ENCODE measurements at regions not wholly inside any gene's neighbourhood (a gene's known extent, or its start where the extent isn't known, plus 50 kb on each side); places are given as distances from the start of the nearest gene placed in this dataset.

GRCh38 chrX:97751735-97752134 is 868.0 kb downstream of the RPA4 start:
- in situ Hi-C loops (cut with MboI; ENCODE audit: low pct_unique_long_range_greater_than_20kb, low sequenced_read_pairs, unreplicated experiment), result no loop called here
- no peak for TF ChIP-seq CTCF (IDR thresholded peaks at IDR 0.05; ENCODE audit: extremely low read depth, insufficient read depth, missing control alignments)
- DNase-seq (ENCODE audit: low spot score), result no peak

- TF ChIP-seq CTCF (IDR thresholded peaks at IDR 0.05; ENCODE audit: extremely low read depth, insufficient read depth, missing control alignments), result no peak
- no peak for DNase-seq (ENCODE audit: low spot score)
- in situ Hi-C loops (cut with MboI; ENCODE audit: low pct_unique_long_range_greater_than_20kb, low sequenced_read_pairs, unreplicated experiment), result no loop called here
Observed at GRCh38 chrX:97756879-97757278, 873.2 kb downstream of the RPA4 start.

- in situ Hi-C loops (cut with MboI; ENCODE audit: low pct_unique_long_range_greater_than_20kb, low sequenced_read_pairs, unreplicated experiment), result no loop called here
- DNase-seq (ENCODE audit: low spot score), result no peak
- TF ChIP-seq CTCF (IDR thresholded peaks at IDR 0.05; ENCODE audit: extremely low read depth, insufficient read depth, missing control alignments), result no peak
Observed at GRCh38 chrX:97763391-97763790, 879.7 kb downstream of the RPA4 start.

- TF ChIP-seq CTCF (IDR thresholded peaks at IDR 0.05; ENCODE audit: extremely low read depth, insufficient read depth, missing control alignments), result no peak
- DNase-seq (ENCODE audit: low spot score), result no peak
- in situ Hi-C loops (cut with MboI; ENCODE audit: low pct_unique_long_range_greater_than_20kb, low sequenced_read_pairs, unreplicated experiment), result no loop called here
Observed at GRCh38 chrX:97763981-97764380, 880.3 kb downstream of the RPA4 start.

GRCh38 chrX:97766501-97767095 is 882.9 kb downstream of the RPA4 start:
- TF ChIP-seq CTCF (IDR thresholded peaks at IDR 0.05; ENCODE audit: extremely low read depth, insufficient read depth, missing control alignments), result no peak
- in situ Hi-C loops (cut with MboI; ENCODE audit: low pct_unique_long_range_greater_than_20kb, low sequenced_read_pairs, unreplicated experiment), result no loop called here
- no peak for DNase-seq (ENCODE audit: low spot score)

- in situ Hi-C loops (cut with MboI; ENCODE audit: low pct_unique_long_range_greater_than_20kb, low sequenced_read_pairs, unreplicated experiment), result no loop called here
- TF ChIP-seq CTCF (IDR thresholded peaks at IDR 0.05; ENCODE audit: extremely low read depth, insufficient read depth, missing control alignments), result no peak
- no peak for DNase-seq (ENCODE audit: low spot score)
Observed at GRCh38 chrX:97787311-97787710, 903.6 kb downstream of the RPA4 start.

DNA sequence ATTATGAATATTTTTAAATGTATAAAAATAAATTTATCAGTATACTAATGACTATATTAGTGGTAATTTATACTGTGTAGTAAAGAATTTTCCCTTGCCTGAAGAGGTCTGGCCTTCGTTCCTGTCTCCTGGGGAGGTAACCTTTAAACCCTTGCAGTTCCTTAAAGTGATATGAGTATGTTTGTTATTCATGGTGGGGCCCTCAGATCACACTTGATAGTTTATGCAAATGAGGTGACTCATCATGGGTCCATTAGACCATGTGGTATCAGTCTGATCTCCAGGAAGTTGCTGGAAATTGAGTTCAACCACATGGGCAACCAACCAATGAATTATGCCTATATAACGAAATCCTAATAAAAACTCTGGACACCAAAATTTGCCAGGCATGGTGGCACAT is 904.1 kb downstream of the RPA4 start:
- in situ Hi-C loops (cut with MboI; ENCODE audit: low pct_unique_long_range_greater_than_20kb, low sequenced_read_pairs, unreplicated experiment), result no loop called here
- no peak for TF ChIP-seq CTCF (IDR thresholded peaks at IDR 0.05; ENCODE audit: extremely low read depth, insufficient read depth, missing control alignments)
- no peak for DNase-seq (ENCODE audit: low spot score)
